H1 (cell line): ENCODE measurements at regions not wholly inside any gene's neighbourhood (a gene's known extent, or its start where the extent isn't known, plus 50 kb on each side); places are given as distances from the start of the nearest gene placed in this dataset.

Experiments
- CTCF ChIA-PET: fragments of 300-600 bp; sonication (Branson Sonifier 250); formaldehyde crosslinking; loops from one replicate; lab custom pipeline; 2021; ENCODE audit not compliant: partially characterized antibody; lab: Charles Lee
- POLR2A ChIA-PET: fragments of 300-600 bp; sonication (Branson Sonifier 250); formaldehyde crosslinking; loops from one replicate; lab custom pipeline; 2021; ENCODE audit warnings: inconsistent platforms; ENCODE audit not compliant: partially characterized antibody; lab: Charles Lee
- DNase-seq, 2 experiments: peaks; one replicate each; pipeline versions ENCODE4 v3.0.0 to v3.0.0-alpha.2; 2010 to 2022; ENCODE audit warnings: low spot score in 2 of 2, low read depth in 1 of 2, mixed read lengths in 1 of 2
- FAIRE-seq: peaks from 2 replicates; lab custom pipeline; 2011; peaks lifted over from hg19 to GRCh38; lab: Jason Lieb, UNC
- H2AFZ ChIP-seq: 2 replicates; pipeline ENCODE4 v1.8.1; 2012; ENCODE audit warnings: low read length, inconsistent platforms
- H2AK5ac ChIP-seq: 2 replicates; pipeline ENCODE4 v1.6.1; 2013; ENCODE audit warnings: low read depth, low read length
- H2BK120ac ChIP-seq: replicated peaks from 2 replicates; pipeline ENCODE3; 2013; ENCODE audit warnings: low read depth, low read length, inconsistent platforms
- H2BK12ac ChIP-seq: 2 replicates; pipeline ENCODE4 v1.6.1; 2013; ENCODE audit warnings: low read depth, low read length
- H2BK15ac ChIP-seq: 2 replicates; pipeline ENCODE4 v1.6.1; 2013; ENCODE audit warnings: low read length
- H2BK20ac ChIP-seq: 2 replicates; pipeline ENCODE4 v1.6.1; 2013; ENCODE audit warnings: low read length
- H2BK5ac ChIP-seq: 2 replicates; pipeline ENCODE4 v1.6.1; 2013; ENCODE audit warnings: low read depth, low read length
- H3K14ac ChIP-seq: 2 replicates; pipeline ENCODE4 v1.6.1; 2013; ENCODE audit warnings: inconsistent platforms; ENCODE audit not compliant: insufficient read length
- H3K18ac ChIP-seq: 2 replicates; pipeline ENCODE4 v1.6.1; 2013; ENCODE audit warnings: low read length; ENCODE audit errors: extremely low read depth
- H3K23ac ChIP-seq: 2 replicates; pipeline ENCODE4 v1.6.1; 2013; ENCODE audit warnings: inconsistent platforms; ENCODE audit not compliant: insufficient read length
- H3K23me2 ChIP-seq: 2 replicates; pipeline ENCODE4 v1.6.1; 2013; ENCODE audit warnings: low read depth, low read length
- H3K27ac ChIP-seq: 2 replicates; pipeline ENCODE4 v1.6.1; 2011; ENCODE audit warnings: low read depth, low read length, inconsistent platforms
- H3K27me3 ChIP-seq, 4 experiments: replicated peaks in 1 of 4; 1 replicate in 1 of 4; 2 replicates in 3 of 4; pipeline versions ENCODE4 v1.6.1 to v1.8.1; 2011 to 2013; ENCODE audit warnings: low read length in 3 of 4, mild to moderate bottlenecking in 3 of 4, inconsistent platforms in 2 of 4, mixed read lengths in 2 of 4, moderate library complexity in 1 of 4; ENCODE audit not compliant: control insufficient read depth in 3 of 4, insufficient read depth in 3 of 4; ENCODE audit errors: extremely low read depth in 1 of 4
- H3K36me3 ChIP-seq, 4 experiments: 2 replicates each; pipeline versions ENCODE4 v1.6.1 to v1.8.1; 2011 to 2013; ENCODE audit warnings: mild to moderate bottlenecking in 4 of 4, low read length in 3 of 4, moderate library complexity in 2 of 4, control low read depth in 1 of 4, inconsistent platforms in 1 of 4; ENCODE audit not compliant: insufficient read depth in 4 of 4, control insufficient read depth in 2 of 4
- H3K4ac ChIP-seq: replicated peaks from 2 replicates; pipeline ENCODE3; 2013; ENCODE audit warnings: low read length, low read depth, mixed read lengths, inconsistent platforms; ENCODE audit not compliant: insufficient read length
- H3K4me1 ChIP-seq, 4 experiments: replicated peaks in 1 of 4; 1 replicate in 1 of 4; 2 replicates in 3 of 4; pipeline versions ENCODE4 v1.6.1 to v1.8.1; 2011 to 2013; ENCODE audit warnings: low read length in 3 of 4, inconsistent platforms in 2 of 4, mixed read lengths in 1 of 4; ENCODE audit not compliant: insufficient read depth in 4 of 4, control insufficient read depth in 3 of 4
- H3K4me2 ChIP-seq, 2 experiments: 2 replicates each; pipeline versions ENCODE4 v1.6.1 to v1.8.1; 2011 to 2013; ENCODE audit warnings: low read depth in 2 of 2, low read length in 2 of 2, control low read depth in 1 of 2, inconsistent platforms in 1 of 2, mild to moderate bottlenecking in 1 of 2; ENCODE audit not compliant: insufficient read depth in 1 of 2
- H3K4me3 ChIP-seq, 4 experiments: fragments of 200-600, 300-600 bp in 1 of 4; sonication (generic), shearing (Covaris generic), sonication (Bioruptor Twin) in 1 of 4; 2 replicates each; pipeline versions ENCODE4 v1.5.1 to v1.8.1; 2011 to 2016; ENCODE audit warnings: low read length in 4 of 4, low read depth in 3 of 4, control low read depth in 2 of 4, inconsistent platforms in 2 of 4, mild to moderate bottlenecking in 2 of 4, mixed read lengths in 1 of 4, moderate library complexity in 1 of 4; ENCODE audit not compliant: insufficient read depth in 2 of 4; ENCODE audit errors: extremely low read depth in 1 of 4
- H3K56ac ChIP-seq: replicated peaks from 2 replicates; pipeline ENCODE3; 2013; ENCODE audit warnings: low read depth, mild to moderate bottlenecking, mixed read lengths, low read length, inconsistent platforms; ENCODE audit not compliant: insufficient read length
- H3K79me1 ChIP-seq: 2 replicates; pipeline ENCODE4 v1.6.1; 2013; ENCODE audit warnings: low read depth, low read length, control low read depth
- H3K79me2 ChIP-seq, 2 experiments: 2 replicates each; pipeline versions ENCODE4 v1.6.1 to v1.8.1; 2012 to 2013; ENCODE audit warnings: low read length in 2 of 2, mild to moderate bottlenecking in 2 of 2, inconsistent platforms in 1 of 2; ENCODE audit not compliant: insufficient read depth in 2 of 2, control insufficient read depth in 1 of 2
- H3K9ac ChIP-seq, 4 experiments: replicated peaks in 1 of 4; 1 replicate in 1 of 4; 2 replicates in 3 of 4; pipeline versions ENCODE4 v1.6.1 to v1.8.1; 2011 to 2013; ENCODE audit warnings: low read depth in 3 of 4, low read length in 3 of 4, control low read depth in 2 of 4, mild to moderate bottlenecking in 2 of 4, moderate library complexity in 2 of 4, inconsistent platforms in 1 of 4; ENCODE audit errors: extremely low read depth in 1 of 4
- H3K9me3 ChIP-seq, 2 experiments: 2 replicates each; pipeline versions ENCODE4 v1.6.1 to v1.8.1; 2012 to 2013; ENCODE audit warnings: mild to moderate bottlenecking in 2 of 2, moderate library complexity in 2 of 2, control low read depth in 1 of 2, inconsistent platforms in 1 of 2, low read depth in 1 of 2, low read length in 1 of 2, mixed read lengths in 1 of 2; ENCODE audit not compliant: insufficient read depth in 2 of 2
- H4K20me1 ChIP-seq, 2 experiments: replicated peaks in 1 of 2; 2 replicates each; pipeline versions ENCODE3 to v1.8.1; 2011 to 2013; ENCODE audit warnings: inconsistent platforms in 2 of 2, low read length in 2 of 2, mild to moderate bottlenecking in 1 of 2; ENCODE audit not compliant: insufficient read depth in 2 of 2, control insufficient read depth in 1 of 2
- H4K5ac ChIP-seq: 2 replicates; pipeline ENCODE4 v1.6.1; 2013; ENCODE audit warnings: low read length, low read depth, mixed read lengths, inconsistent platforms; ENCODE audit not compliant: insufficient read length
- H4K8ac ChIP-seq: 2 replicates; pipeline ENCODE4 v1.8.0; 2013; ENCODE audit warnings: mild to moderate bottlenecking, moderate library complexity, low read length, inconsistent platforms; ENCODE audit not compliant: insufficient read depth; ENCODE audit errors: extremely low read depth
- H4K91ac ChIP-seq: replicated peaks from 2 replicates; pipeline ENCODE3; 2013; ENCODE audit warnings: low read length, mixed read lengths, inconsistent platforms; ENCODE audit not compliant: insufficient read length
- ASH2L ChIP-seq: fragments of 200-600, 300-600 bp; sonication (generic); IDR thresholded peaks from one replicate; pipeline ENCODE4 v1.7.1; 2017; ENCODE audit warnings: low read length
- CTBP2 ChIP-seq: IDR thresholded peaks from 2 replicates; pipeline ENCODE4 v1.7.0; 2011; ENCODE audit warnings: borderline replicate concordance, mild to moderate bottlenecking, moderate library complexity, mixed read lengths, low read length; ENCODE audit not compliant: insufficient read depth, insufficient read length
- EGR1 ChIP-seq: IDR thresholded peaks from 2 replicates; pipeline ENCODE4 v1.6.1; 2011; ENCODE audit warnings: low read depth, low read length, borderline replicate concordance
- EZH2 ChIP-seq: fragments of 200-600 bp; sonication (generic); IDR thresholded peaks from 2 replicates; pipeline ENCODE4 v1.7.1; 2012; ENCODE audit warnings: low read depth, mild to moderate bottlenecking, moderate library complexity, low read length, inconsistent platforms; ENCODE audit not compliant: severe bottlenecking
- GABPA ChIP-seq: IDR thresholded peaks from 2 replicates; pipeline ENCODE4 v1.6.1; 2011; ENCODE audit warnings: mild to moderate bottlenecking, low read length, moderate library complexity, borderline replicate concordance; ENCODE audit not compliant: insufficient read depth
- GTF2F1 ChIP-seq: IDR thresholded peaks from 2 replicates; pipeline ENCODE4 v1.6.1; 2012; ENCODE audit warnings: low read depth, low read length, improper control_type of control experiment, borderline replicate concordance
- HDAC2 ChIP-seq, 2 experiments: fragments of 300-600 bp in 1 of 2; sonication (generic) in 1 of 2; IDR thresholded peaks; 2 replicates each; pipeline ENCODE4 v1.6.1; 2011 to 2012; ENCODE audit warnings: low read depth in 2 of 2, low read length in 2 of 2, mild to moderate bottlenecking in 2 of 2, moderate library complexity in 2 of 2, borderline replicate concordance in 1 of 2, inconsistent platforms in 1 of 2
- KDM4A ChIP-seq: IDR thresholded peaks from one replicate; pipeline ENCODE4 v1.7.1; 2012; ENCODE audit warnings: low read depth, mild to moderate bottlenecking, moderate library complexity, low read length, inconsistent platforms; ENCODE audit not compliant: severe bottlenecking
- RFX5 ChIP-seq: IDR thresholded peaks from 2 replicates; pipeline ENCODE4 v1.6.1; 2011; ENCODE audit warnings: low read depth, low read length, improper control_type of control experiment, borderline replicate concordance
- SUZ12 ChIP-seq: fragments of 200-600 bp; sonication (generic); IDR thresholded peaks from 2 replicates; pipeline ENCODE4 v1.6.1; 2012; ENCODE audit warnings: mild to moderate bottlenecking, inconsistent platforms, low read length, moderate library complexity, mixed read lengths
- TAF1 ChIP-seq: IDR thresholded peaks from 2 replicates; pipeline ENCODE4 v1.6.1; 2011; ENCODE audit warnings: mild to moderate bottlenecking, low read depth, low read length
- TAF7 ChIP-seq: optimal IDR thresholded peaks from 2 replicates; pipeline ENCODE3; 2011; ENCODE audit warnings: low read depth, mild to moderate bottlenecking, inconsistent platforms, low read length, moderate library complexity, borderline replicate concordance
- WGBS, 2 experiments: shearing (Covaris generic) in 1 of 2; methylation state at CpG; one replicate each; pipeline versions ENCODE4 v1.1.6 to v1.1.7; 2013 to 2015; ENCODE audit warnings: low lambda C conversion rate in 2 of 2, mixed read lengths in 2 of 2, inconsistent platforms in 1 of 2, low coverage in 1 of 2, missing lambda C conversion rate in 1 of 2; ENCODE audit not compliant: insufficient replicate concordance in 2 of 2, insufficient coverage in 1 of 2, insufficient read length in 1 of 2; ENCODE audit errors: extremely low coverage in 1 of 2, missing lambda C conversion rate in 1 of 2; 5-methylcytosine and 5-hydroxymethylcytosine counted together

GRCh38 chr13:71087006-71087405 lies 780.0 kb downstream of the DACH1 start (continued):
- no peak for TF ChIP-seq TAF1

- WGBS, 2 experiments = 79% methylated on average over 1 of the region's 1 CpG; no CpG with 5 or more reads in 1 of the 2 experiments
- TF ChIP-seq EGR1 (no peak), SUZ12 (no peak), KDM4A (no peak), TAF7 (no peak), CTBP2 (no peak), RFX5 (no peak), HDAC2 (IDR thresholded peaks at IDR 0.05; ENCODE audit: borderline replicate concordance in 1 of 2, low read depth in 2 of 2, low read length in 2 of 2) (no peak), ASH2L (no peak), EZH2 (no peak), GABPA (no peak), TAF1 (no peak), GTF2F1 (no peak)
Measured at GRCh38 chr13:71082631-71083030, 784.4 kb downstream of the DACH1 start.

More at GRCh38 chr13:71082631-71083030, 784.4 kb downstream of the DACH1 start:
- Histone ChIP-seq H3K18ac (no peak overlapping the region), H2AK5ac (no peak overlapping the region), H3K23ac (no peak overlapping the region), H4K8ac (no peak overlapping the region), H3K56ac (no peak overlapping the region), H4K20me1 (no peaks in the 10 kb centered on the region), H3K36me3 (no peaks in the 10 kb centered on the region), H4K91ac (no peak overlapping the region), H3K9me3 (no peaks in the 10 kb centered on the region), H3K27ac (no peak overlapping the region), H3K79me1 (no peaks in the 10 kb centered on the region), H3K4ac (no peak overlapping the region), H3K79me2 (no peaks in the 10 kb centered on the region), H2BK5ac (no peak overlapping the region), H4K5ac (no peak overlapping the region), H2BK12ac (no peak overlapping the region), H2AFZ (no peak overlapping the region), H3K9ac (no peak overlapping the region), H2BK15ac (no peak overlapping the region), H3K23me2 (no peaks in the 10 kb centered on the region), H2BK120ac (no peak overlapping the region), H3K4me2 (no peak overlapping the region), H3K4me3 (no peak overlapping the region), H2BK20ac (no peak overlapping the region), H3K27me3 (no peaks in the 10 kb centered on the region), H3K4me1 (no peaks in the 10 kb centered on the region), H3K14ac (no peak overlapping the region)
- POLR2A ChIA-PET = no interaction called here
- DNase-seq (no peak), FAIRE-seq (no peak)
- CTCF ChIA-PET = no interaction called here
